NOMO-1 treated with dmso at 0.1 percent for 144 hours (cell line): ENCODE measurements at regions not wholly inside any gene's neighbourhood (a gene's known extent, or its start where the extent isn't known, plus 50 kb on each side); places are given as distances from the start of the nearest gene placed in this dataset.

Experiments used
- DNase-seq: peaks from one replicate; lab custom pipeline; 2025; ENCODE audit not compliant: unreplicated experiment; lab: John Stamatoyannopoulos, UW

DNA sequence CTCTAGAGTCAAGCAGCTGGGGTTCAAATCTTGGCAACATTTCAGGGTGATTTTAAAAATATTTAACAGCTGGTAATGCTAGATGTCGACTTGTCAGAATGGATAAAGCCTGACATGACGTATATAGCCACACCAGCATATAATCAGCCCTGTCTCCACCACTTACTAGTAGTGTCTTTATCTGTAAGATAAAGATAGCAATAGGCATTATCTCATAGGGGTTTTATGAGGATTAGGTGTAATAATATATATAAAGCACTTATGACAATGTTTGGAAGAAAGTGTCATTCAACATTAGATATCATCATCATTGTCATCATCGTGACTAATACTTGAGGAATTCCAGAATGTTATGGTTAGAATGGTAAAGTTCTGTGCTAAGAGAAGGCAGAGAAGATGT lies 369.0 kb upstream of the CWC22 start:
- no peak for DNase-seq

DNA sequence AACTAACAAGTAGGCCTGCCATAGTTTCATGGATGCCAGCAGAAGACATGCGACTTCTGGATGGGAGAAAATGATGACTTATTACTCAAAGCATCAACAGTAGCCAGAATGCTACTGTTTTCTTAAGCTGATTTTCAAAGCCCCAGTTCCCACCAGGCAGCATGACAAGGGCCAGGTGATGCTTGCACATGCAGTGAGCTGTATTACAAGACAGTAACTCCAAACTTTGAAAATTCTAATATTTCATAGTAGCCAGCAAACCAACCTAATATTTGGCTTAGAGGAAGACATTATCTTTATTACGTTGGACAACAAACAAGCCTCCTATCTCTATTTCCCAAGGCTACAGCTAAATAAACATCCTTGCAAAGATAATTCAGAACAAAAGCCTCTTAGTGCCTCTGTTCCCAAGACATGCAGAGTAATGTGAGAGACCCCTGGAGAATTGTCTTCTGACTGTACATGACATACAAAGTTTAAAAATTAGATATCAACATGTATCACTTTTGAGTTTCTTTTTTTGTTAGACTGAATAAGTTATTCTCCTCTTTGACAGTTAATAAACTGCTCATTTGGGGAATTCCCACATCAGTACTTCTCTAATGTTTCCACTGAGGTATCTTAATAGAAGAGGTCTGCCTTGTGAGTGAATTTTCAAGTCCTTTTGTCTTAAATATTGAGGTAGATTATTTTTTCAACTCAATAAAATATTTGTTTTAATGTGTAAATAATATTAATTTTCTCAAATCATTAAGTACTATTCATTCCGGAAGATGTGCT lies 367.6 kb upstream of the CWC22 start:
- no peak for DNase-seq

DNA sequence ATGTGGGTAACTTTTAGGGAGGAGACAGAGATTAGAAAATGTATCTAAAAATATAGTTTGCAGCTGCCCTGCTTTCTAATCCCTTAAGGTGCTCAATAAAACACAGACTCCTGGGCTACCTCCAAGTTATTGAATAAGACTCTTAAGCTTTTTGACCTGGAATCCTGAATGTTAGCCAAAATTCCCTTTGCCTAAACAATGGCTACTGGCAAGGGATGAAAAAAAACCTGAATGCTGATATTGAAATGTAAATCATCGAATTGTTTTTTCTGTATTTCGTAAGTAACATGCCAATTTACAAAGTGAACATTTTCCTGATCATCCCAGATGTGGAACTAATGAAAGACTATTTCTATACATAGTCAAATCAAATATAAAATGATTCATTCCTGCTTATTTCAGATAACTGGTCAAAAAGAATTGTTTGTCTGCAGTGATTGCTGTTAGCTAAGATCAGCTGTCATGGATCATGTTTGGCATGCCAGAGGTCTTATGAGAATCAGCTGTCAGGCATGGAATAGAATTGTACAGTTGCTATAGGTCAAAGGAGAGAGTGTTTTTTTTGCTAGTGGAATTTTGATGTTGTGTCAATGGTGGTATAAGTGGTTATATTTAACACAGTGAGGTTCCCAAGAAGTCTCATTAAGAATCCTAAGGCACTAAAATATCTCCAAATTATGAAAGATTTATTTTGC lies 363.6 kb upstream of the CWC22 start:
- DNase-seq = no peak

DNA sequence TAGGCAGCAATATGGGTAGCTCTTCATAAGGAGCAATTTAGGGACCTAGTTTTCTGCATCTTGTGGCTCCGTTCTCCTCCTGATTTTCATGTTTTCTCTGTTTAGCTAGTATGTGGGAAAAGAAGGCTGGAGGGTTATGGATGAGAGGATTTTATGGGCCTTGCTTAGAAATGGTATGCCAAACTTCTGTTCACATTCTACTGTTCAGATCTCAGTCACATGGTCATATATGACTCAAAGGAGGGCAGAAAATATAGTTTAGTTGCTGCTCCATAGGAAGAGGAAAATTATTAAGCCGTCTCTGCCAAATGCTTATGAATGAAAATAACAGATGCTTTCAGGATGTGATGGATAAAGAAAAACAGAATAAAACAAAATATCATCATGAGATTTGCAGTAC lies 361.8 kb upstream of the CWC22 start:
- DNase-seq = no peak

DNA sequence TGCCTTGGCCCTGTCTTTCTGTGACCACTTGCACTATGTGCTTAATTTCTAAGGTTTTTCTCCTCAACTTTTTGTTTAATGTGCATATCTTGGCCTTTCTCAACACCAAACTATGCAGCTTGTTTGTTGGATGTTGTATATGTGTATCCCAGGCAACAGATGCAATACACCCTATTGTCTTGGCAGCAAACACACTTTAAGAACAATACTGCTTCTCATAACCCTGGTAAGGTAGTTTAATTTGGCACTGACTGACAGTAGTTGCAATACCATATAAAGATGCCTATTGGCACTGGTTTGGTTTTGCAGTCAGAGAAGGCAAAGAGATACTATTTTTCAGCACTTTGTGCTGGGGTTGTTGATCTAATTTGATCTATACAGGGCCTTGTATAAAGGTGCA lies 360.7 kb upstream of the CWC22 start:
- no peak for DNase-seq

DNA sequence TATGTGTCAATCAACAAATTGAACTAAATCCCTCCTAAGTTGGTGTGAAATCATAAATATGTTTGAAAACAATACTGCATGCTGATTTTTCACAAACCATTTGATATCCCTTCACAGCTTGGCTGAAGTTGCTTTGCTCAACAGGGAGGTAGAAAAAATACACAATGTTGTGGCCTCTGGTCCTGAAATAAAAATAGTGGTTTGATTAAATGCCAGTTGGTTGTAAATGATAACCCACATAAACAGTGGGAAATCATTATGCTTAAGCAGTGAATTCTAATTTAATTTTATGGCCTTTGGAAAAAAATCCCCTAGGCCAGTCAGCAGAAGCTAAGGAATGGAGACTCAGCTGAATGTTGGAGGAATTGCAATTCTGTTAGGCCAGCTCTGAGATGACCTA lies 359.4 kb upstream of the CWC22 start:
- DNase-seq = no peak

DNA sequence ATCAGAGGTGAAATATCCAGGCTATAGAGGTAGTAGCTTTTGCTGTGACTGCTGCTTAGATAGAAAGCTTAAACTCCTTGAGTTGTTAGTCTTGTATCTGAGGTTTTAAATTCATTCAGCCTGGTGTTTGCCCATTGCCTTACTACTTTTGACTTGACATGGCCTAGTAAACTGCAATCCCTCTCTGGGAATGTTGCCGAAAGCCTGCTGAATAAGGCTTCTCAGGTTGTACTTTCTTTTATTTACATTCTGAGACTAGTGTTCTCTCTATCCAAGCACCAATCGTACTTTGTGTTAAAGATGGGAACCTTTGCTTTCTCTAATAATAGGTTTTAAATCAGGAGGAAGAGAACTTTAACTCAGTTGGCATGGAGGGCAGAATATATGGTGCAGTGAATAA lies 357.6 kb upstream of the CWC22 start:
- no peak for DNase-seq

DNA sequence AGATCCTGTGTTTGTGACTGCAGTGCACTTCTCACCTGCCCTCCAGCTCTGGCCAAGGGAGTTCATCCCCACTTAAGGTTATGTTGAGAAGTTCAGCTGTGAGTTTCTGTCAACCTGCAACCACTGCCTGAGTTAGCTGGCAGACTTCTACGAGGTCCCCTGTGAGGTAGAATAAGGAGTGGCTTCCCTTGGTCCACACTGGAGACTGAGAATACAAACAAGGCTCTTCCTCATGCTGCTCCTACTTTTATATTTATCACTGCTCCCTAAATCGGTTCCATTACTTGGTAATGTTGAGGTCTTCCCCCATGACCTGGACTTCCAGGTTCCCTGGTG lies 353.2 kb upstream of the CWC22 start:
- DNase-seq = no peak

DNA sequence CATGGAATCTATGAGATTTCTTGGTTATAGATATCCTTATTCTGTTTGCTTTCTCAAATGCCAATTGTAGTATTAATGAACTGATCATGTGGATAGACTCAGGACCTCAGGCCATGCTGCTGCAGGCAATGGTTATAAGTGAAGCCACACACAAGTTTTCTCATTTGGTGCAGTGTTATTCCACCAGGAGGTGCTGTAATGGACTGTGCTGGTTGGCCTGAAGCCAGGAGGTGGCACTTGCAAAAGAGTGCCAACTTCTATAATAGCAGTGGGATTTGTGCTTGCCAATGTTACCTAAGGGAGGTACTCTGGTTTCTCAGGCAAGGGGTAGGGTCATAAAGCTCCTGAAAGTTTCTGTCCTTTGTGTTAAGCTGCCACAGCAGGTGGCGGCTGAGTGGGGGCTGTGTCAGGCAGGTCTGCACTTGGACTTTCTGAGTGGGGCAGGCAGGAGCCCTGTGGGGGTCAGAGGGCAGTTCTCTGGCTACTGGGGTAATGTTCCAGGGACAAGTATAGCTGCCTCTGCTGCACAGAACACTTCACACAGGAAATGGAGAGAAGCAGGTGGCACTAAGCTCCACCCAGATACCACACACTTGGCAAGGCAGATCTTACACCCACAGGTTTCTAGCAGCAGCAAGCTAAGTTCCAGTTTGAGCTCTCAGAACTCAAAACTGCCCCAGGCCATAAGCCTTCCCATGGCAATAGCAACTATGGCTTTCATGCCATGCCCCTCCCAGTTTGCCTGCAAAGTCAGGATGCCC lies 352.6 kb upstream of the CWC22 start:
- no peak for DNase-seq

DNA sequence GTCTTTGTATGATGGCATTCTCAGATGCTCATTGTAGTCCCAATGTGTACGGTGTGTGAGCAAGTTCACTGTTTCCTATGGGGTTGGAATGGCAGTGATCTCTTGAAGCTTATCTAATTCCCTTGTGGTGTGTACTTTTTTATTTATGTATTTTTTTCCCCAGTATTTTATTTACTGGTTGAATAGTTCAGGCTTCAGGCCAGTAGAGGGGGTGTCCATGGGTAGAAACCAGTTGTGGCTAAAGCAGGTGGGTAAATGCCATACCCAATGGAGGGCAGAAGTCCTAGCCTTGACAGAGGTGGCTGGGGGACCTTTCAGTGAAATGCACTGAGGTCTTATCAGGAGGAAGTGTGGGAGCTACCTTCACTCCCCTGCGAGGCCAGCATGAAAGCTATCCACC lies 351.4 kb upstream of the CWC22 start:
- no peak for DNase-seq

DNA sequence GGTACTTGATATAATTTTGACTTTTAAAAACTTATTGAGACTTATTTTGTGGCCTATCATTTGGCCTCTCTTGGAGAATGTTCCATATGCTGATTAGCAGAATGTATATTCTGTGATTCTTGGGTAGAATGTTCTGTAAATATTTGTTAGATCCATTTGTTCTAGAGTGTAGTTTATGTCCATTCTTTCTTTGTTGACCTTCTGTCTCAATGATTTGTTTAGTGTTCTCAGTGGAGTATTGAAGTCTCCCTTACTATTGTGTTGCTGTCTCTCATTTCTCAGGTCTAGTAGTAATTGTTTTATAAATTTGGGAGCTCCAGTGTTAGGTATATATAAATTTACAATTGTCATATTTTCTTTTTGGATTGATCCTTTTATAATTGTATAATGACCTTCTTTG lies 349.6 kb upstream of the CWC22 start:
- DNase-seq = no peak

DNA sequence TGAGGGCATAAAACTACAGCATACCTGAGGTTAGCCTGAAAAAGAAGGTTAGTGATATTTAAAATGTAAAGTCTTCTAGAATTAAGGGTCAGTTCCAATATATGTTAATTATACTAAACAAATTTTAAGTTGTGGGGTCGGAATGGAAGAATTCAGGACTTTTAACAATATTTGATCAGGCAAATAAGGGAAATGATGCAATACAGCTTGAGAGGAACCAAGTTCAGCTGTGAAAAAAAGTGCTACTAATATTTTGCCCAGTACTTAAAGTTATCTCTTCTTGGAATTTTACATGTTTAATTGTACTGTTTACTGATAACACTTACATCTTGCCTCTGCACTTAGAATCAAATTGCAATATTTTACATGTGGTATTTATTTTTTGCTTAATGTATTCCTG lies 345.5 kb upstream of the CWC22 start:
- DNase-seq = no peak

DNA sequence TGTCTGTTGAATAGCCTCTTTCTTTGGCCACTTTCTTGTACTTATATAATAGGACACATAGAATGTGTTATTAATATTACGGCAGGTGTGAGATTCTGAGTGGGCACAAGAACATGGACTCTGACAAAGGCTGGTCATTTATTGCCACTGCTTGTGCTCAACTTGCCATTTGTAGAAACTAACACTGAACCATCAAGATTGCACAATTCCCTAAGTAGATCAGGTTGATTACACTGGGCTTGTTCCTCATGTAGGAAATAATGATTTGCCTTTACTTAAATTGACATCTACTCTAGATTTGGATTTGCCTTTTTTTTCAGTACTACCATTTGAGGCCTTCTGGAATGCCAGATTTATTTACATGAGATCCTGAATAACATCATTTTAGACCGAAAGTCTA lies 342.7 kb upstream of the CWC22 start:
- DNase-seq = no peak

DNA sequence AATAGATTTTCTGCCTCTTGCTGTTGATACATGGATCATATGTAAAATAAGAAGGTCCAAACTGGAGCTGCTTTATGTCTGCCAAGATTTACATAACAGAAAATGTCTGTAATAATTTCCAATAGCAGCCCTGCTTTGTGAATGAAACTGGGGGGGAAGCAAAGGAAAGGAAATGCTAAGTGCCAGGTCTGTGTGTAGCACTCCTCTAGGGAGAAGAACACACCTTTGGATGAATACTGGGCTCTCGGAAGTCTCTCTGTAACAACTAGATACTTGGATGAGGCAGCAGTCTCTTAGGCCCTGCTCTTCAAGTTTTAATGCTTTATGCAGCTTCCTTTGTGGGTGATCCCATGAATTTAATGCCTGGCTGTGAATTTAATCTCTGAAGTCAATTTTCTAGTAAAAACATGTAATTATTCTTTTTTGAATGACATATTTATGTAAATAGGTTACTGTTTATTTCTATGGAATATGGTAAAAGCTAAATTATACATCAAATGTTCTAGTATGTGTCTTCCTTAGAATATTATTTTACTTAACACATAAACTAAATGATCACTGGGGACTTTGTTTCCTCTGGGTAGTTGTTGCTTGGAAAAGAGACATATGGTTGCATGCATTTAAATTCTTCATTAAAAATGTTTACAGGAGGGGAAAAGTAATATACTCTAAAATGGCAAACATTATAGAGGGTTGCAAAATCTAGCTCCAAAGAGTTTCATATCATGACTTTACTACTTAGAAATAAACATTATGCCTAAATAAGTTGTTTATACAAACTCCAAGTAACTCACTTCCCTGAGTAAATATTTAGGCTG lies 336.6 kb upstream of the CWC22 start:
- DNase-seq = no peak

DNA sequence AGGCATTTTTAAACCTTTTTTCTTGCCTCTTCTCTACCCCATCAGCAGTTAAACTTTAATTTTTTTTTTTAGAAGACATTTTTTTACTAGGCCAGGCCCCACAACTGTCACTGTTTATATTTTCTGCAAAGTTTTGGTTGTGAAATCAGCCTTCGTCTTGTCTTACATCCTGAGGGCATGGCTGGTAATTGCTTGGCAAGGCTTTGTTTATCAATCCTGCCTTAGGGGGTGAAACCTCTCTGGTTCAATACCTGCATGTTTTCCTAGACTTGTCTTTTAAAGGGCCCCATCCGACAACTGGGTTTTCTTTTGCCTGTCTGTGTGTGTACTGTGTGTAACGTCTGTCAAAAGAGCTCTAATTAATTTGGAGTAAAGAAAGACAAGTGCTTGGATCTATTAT lies 330.0 kb upstream of the CWC22 start:
- DNase-seq = no peak

DNA sequence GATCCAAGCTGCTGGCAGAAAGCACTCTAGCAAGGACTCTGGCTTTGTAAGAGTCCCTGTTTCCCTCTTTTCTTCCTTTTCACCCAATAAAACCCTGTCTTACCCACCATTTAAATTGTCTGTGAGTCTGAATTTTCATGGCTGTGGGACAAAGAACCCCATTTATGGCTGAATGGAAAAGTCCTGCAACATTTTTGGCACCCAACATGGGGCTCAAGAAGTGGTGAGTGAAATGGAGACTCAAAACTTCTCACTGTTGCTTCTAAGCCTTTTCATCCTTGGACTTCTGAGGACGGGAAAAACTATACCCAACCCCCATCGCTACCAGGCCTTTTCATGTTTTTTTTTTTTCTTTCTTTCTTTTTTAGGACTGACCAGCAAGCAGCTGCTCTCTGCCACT lies 329.5 kb upstream of the CWC22 start:
- DNase-seq = no peak

DNA sequence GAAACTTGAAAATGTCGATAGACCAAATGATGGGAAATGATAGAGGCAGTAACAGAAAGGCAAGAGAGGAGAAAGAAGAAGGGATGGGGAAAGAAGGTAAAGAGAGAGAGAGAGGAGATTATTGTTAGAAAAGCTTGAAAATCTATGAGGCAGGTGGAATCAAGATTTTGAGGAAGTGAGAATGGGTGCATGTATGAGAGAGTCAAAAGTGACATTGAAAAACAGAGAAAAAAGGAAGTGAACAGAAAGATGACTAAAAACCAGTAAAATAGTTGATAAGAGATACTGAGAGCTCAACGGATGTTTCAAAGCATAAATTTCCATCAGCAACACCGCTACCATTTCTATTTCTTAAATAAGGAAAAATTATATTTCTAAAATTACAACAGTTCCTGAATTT lies 327.4 kb upstream of the CWC22 start:
- DNase-seq = peak; percentile 15

DNA sequence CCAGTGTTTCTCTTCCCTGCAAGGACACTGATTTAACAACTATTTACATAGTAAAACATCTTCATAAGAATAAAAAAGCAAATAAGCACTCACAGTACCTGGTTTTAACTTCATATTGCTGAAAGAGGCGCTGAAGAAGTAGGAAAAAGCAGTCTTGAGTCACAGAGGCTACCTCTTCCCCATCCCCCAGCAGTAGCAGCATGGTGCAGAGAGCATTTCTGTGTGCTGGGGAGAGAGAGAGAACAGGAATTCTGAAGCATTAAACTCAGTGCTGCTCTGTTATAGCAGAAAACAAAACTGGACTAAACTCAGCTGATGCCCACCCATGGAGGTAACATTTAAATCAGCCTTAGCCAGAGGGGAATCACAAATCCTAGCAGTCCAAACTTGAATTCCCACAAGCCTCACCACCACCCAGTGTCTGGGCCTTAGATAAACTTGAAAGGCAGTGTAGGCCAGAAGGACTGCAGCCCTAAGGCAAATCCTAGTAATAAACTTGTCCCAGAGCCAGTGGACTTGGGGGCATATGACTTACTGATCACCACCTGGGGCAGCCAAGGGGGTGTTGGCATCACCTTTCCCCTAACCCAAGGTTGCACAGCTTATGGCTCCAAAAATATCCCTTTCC lies 321.8 kb upstream of the CWC22 start:
- DNase-seq = no peak

DNA sequence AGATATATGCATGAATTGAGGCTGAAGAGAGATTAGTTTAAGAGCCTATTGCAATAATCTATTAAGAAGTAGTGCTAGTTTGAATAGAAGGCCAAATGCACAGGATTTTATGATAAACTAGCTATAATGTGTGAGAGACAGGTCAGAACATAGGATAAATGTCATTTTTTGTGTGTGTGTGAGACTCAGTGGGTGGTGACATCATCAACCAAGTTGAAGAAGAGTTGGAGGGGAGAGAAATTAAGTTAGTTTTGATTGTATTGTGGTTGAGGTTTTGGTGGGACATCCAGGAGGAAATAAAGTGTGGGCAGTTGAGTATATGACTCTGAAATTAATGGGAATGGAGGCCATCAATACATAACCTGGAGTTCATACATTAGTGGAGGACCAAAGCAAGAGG lies 320.1 kb upstream of the CWC22 start:
- no peak for DNase-seq

DNA sequence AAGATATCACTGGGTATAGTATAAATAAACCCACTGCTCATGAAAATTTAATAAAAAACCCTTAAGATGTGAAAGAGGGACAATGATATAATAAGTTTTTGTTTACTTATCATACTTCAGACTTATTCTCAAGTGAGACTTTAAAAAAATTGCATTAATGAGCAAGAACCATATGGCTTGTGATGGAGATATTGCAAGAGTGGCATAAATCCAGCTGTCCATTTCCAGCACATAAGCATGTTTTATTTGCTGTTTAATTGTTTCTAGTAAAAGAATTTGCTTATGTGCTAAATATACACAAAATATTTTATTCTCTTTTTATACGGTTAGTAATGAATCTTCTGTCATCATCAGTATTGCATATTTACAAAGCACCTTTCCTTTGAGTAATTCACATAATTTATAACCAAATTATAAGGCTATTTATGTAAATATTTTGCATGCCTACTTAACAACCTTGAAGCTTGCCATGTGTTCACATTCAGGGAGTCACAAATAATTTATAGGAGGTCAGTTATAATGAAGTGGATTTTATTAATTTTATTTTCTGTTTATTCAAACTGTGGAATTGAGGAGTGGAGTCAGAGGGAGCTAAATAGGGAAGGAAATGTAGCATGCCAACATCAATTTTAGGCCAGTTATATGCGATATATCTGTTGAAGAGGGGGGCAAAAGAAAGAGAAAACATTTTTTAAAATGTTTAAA lies 318.5 kb upstream of the CWC22 start:
- no peak for DNase-seq
